ENCODE measurements at regions not wholly inside any gene's neighbourhood (a gene's known extent, or its start where the extent isn't known, plus 50 kb on each side); places are given as distances from the start of the nearest gene placed in this dataset.
A peak's percentile ranks its signal among the peaks of the same experiment; 100 is the strongest.

GRCh38 chr2:128727914-128728313 lies 409.2 kb upstream of the HS6ST1 start:
- H3K36me3 ChIP-seq (ENCODE audit: insufficient read depth, low read length) = no peaks in the 10 kb centered on the region; the same call in 1 of the 2 replicates
- peak overlapping the region; percentile 52; the same call in 1 of the 2 replicates for H2AFZ ChIP-seq (ENCODE audit: low read length)
- H3K9me3 ChIP-seq (ENCODE audit: low read length) = no peaks in the 10 kb centered on the region
- H4K20me1 ChIP-seq (ENCODE audit: insufficient read depth, low read depth, low read length) = no peaks in the 10 kb centered on the region
- no peak overlapping the region for H3K27ac ChIP-seq (ENCODE audit: low read length)
- H3K4me1 ChIP-seq (ENCODE audit: low read length) = peaks cover 12% of the 10 kb centered on the region
- no peaks in the 10 kb centered on the region for H3K9me2 ChIP-seq (replicated peaks; ENCODE audit: insufficient read depth, low read length)
- no peaks in the 10 kb centered on the region for H3K27me3 ChIP-seq (ENCODE audit: low read length)
- H3K4me2 ChIP-seq (ENCODE audit: low read depth, low read length, poor library complexity, severe bottlenecking) = no peak overlapping the region
- no peak for DNase-seq
- H3K9ac ChIP-seq (ENCODE audit: low read length) = no peak overlapping the region
- no peaks in the 10 kb centered on the region for H3K79me2 ChIP-seq (ENCODE audit: low read length)
- no peak overlapping the region for H3K4me3 ChIP-seq (ENCODE audit: low read length)

GRCh38 chr2:128729051-128729450 lies 410.4 kb upstream of the HS6ST1 start:
- Histone ChIP-seq H3K27me3 (ENCODE audit: low read length) (no peaks in the 10 kb centered on the region), H3K79me2 (ENCODE audit: low read length) (no peaks in the 10 kb centered on the region), H3K9me2 (replicated peaks; ENCODE audit: insufficient read depth, low read length) (no peaks in the 10 kb centered on the region), H3K4me1 (ENCODE audit: low read length) (peaks cover 23% of the 10 kb centered on the region), H3K4me2 (ENCODE audit: low read depth, low read length, poor library complexity, severe bottlenecking) (no peak overlapping the region), H3K4me3 (ENCODE audit: low read length) (no peak overlapping the region), H2AFZ (ENCODE audit: low read length) (no peak overlapping the region), H3K9ac (ENCODE audit: low read length) (no peak overlapping the region), H3K9me3 (ENCODE audit: low read length) (no peaks in the 10 kb centered on the region), H4K20me1 (ENCODE audit: insufficient read depth, low read depth, low read length) (no peaks in the 10 kb centered on the region), H3K27ac (ENCODE audit: low read length) (no peak overlapping the region), H3K36me3 (ENCODE audit: insufficient read depth, low read length) (no peaks in the 10 kb centered on the region; the same call in 1 of the 2 replicates)
- no peak for DNase-seq

GRCh38 chr2:128731994-128732650 lies 413.5 kb upstream of the HS6ST1 start:
- no peak overlapping the region for H3K9ac ChIP-seq (ENCODE audit: low read length)
- no peaks in the 10 kb centered on the region; the same call in 1 of the 2 replicates for H3K36me3 ChIP-seq (ENCODE audit: insufficient read depth, low read length)
- no peaks in the 10 kb centered on the region for H3K27me3 ChIP-seq (ENCODE audit: low read length)
- H3K9me3 ChIP-seq (ENCODE audit: low read length) = no peaks in the 10 kb centered on the region
- H4K20me1 ChIP-seq (ENCODE audit: insufficient read depth, low read depth, low read length) = no peaks in the 10 kb centered on the region
- H3K27ac ChIP-seq (ENCODE audit: low read length) = no peak overlapping the region
- H2AFZ ChIP-seq (ENCODE audit: low read length) = no peak overlapping the region
- DNase-seq = no peak
- H3K79me2 ChIP-seq (ENCODE audit: low read length) = no peaks in the 10 kb centered on the region
- H3K4me2 ChIP-seq (ENCODE audit: low read depth, low read length, poor library complexity, severe bottlenecking) = no peak overlapping the region
- peaks cover 50% of the 10 kb centered on the region for H3K4me1 ChIP-seq (ENCODE audit: low read length)
- no peak overlapping the region for H3K4me3 ChIP-seq (ENCODE audit: low read length)
- H3K9me2 ChIP-seq (replicated peaks; ENCODE audit: insufficient read depth, low read length) = no peaks in the 10 kb centered on the region

- no peak overlapping the region for H3K4me3 ChIP-seq (ENCODE audit: low read length)
- H3K4me2 ChIP-seq (ENCODE audit: low read depth, low read length, poor library complexity, severe bottlenecking) = peak overlapping the region; percentile 28
- no peaks in the 10 kb centered on the region for H4K20me1 ChIP-seq (ENCODE audit: insufficient read depth, low read depth, low read length)
- no peaks in the 10 kb centered on the region for H3K9me3 ChIP-seq (ENCODE audit: low read length)
- H3K9me2 ChIP-seq (replicated peaks; ENCODE audit: insufficient read depth, low read length) = no peaks in the 10 kb centered on the region
- no peaks in the 10 kb centered on the region for H3K79me2 ChIP-seq (ENCODE audit: low read length)
- no peak overlapping the region for H3K27ac ChIP-seq (ENCODE audit: low read length)
- peaks cover 50% of the 10 kb centered on the region for H3K4me1 ChIP-seq (ENCODE audit: low read length)
- H3K27me3 ChIP-seq (ENCODE audit: low read length) = no peaks in the 10 kb centered on the region
- DNase-seq = peak; percentile 65
- H3K9ac ChIP-seq (ENCODE audit: low read length) = peak overlapping the region; percentile 25
- no peak overlapping the region for H2AFZ ChIP-seq (ENCODE audit: low read length)
- H3K36me3 ChIP-seq (ENCODE audit: insufficient read depth, low read length) = no peaks in the 10 kb centered on the region; the same call in 1 of the 2 replicates
These were observed 414.3 kb upstream of the HS6ST1 start for GRCh38 chr2:128732976-128733431.

- Histone ChIP-seq H3K9ac (ENCODE audit: low read length) (peak overlapping the region; percentile 25), H3K9me2 (replicated peaks; ENCODE audit: insufficient read depth, low read length) (no peaks in the 10 kb centered on the region), H4K20me1 (ENCODE audit: insufficient read depth, low read depth, low read length) (no peaks in the 10 kb centered on the region), H3K4me1 (ENCODE audit: low read length) (peaks cover 50% of the 10 kb centered on the region), H3K4me3 (ENCODE audit: low read length) (no peak overlapping the region), H3K27me3 (ENCODE audit: low read length) (no peaks in the 10 kb centered on the region), H3K27ac (ENCODE audit: low read length) (no peak overlapping the region), H3K9me3 (ENCODE audit: low read length) (no peaks in the 10 kb centered on the region), H3K4me2 (ENCODE audit: low read depth, low read length, poor library complexity, severe bottlenecking) (peak overlapping the region; percentile 28), H3K79me2 (ENCODE audit: low read length) (no peaks in the 10 kb centered on the region), H2AFZ (ENCODE audit: low read length) (no peak overlapping the region), H3K36me3 (ENCODE audit: insufficient read depth, low read length) (no peaks in the 10 kb centered on the region; the same call in 1 of the 2 replicates)
- no peak for DNase-seq
These were observed 414.8 kb upstream of the HS6ST1 start for GRCh38 chr2:128733450-128733849.

GRCh38 chr2:128734521-128735295 lies 416.0 kb upstream of the HS6ST1 start:
- Histone ChIP-seq H3K4me1 (ENCODE audit: low read length) (peaks cover 50% of the 10 kb centered on the region), H2AFZ (ENCODE audit: low read length) (0 out of 2 replicates have a peak overlapping the region, but pooled peaks have one; percentile 32), H3K4me2 (ENCODE audit: low read depth, low read length, poor library complexity, severe bottlenecking) (no peak overlapping the region), H3K9me2 (replicated peaks; ENCODE audit: insufficient read depth, low read length) (no peaks in the 10 kb centered on the region), H3K36me3 (ENCODE audit: insufficient read depth, low read length) (no peaks in the 10 kb centered on the region), H3K9me3 (ENCODE audit: low read length) (no peaks in the 10 kb centered on the region), H3K27ac (ENCODE audit: low read length) (no peak overlapping the region), H3K9ac (ENCODE audit: low read length) (no peak overlapping the region), H4K20me1 (ENCODE audit: insufficient read depth, low read depth, low read length) (no peaks in the 10 kb centered on the region), H3K79me2 (ENCODE audit: low read length) (no peaks in the 10 kb centered on the region), H3K27me3 (ENCODE audit: low read length) (no peaks in the 10 kb centered on the region), H3K4me3 (ENCODE audit: low read length) (no peak overlapping the region)
- DNase-seq = no peak

GRCh38 chr2:128735296-128735960 lies 416.8 kb upstream of the HS6ST1 start:
- peaks cover 50% of the 10 kb centered on the region for H3K4me1 ChIP-seq (ENCODE audit: low read length)
- H2AFZ ChIP-seq (ENCODE audit: low read length) = no peak overlapping the region
- H3K9ac ChIP-seq (ENCODE audit: low read length) = no peak overlapping the region
- no peak overlapping the region for H3K27ac ChIP-seq (ENCODE audit: low read length)
- no peak for DNase-seq
- no peaks in the 10 kb centered on the region for H3K9me3 ChIP-seq (ENCODE audit: low read length)
- no peak overlapping the region for H3K4me2 ChIP-seq (ENCODE audit: low read depth, low read length, poor library complexity, severe bottlenecking)
- no peaks in the 10 kb centered on the region for H4K20me1 ChIP-seq (ENCODE audit: insufficient read depth, low read depth, low read length)
- no peaks in the 10 kb centered on the region for H3K27me3 ChIP-seq (ENCODE audit: low read length)
- H3K79me2 ChIP-seq (ENCODE audit: low read length) = no peaks in the 10 kb centered on the region
- no peaks in the 10 kb centered on the region for H3K9me2 ChIP-seq (replicated peaks; ENCODE audit: insufficient read depth, low read length)
- no peak overlapping the region for H3K4me3 ChIP-seq (ENCODE audit: low read length)
- H3K36me3 ChIP-seq (ENCODE audit: insufficient read depth, low read length) = no peaks in the 10 kb centered on the region
